ENCODE measurements at regions not wholly inside any gene's neighbourhood (a gene's known extent, or its start where the extent isn't known, plus 50 kb on each side); places are given as distances from the start of the nearest gene placed in this dataset.

- no peak for TF ChIP-seq CTCF (IDR thresholded peaks at IDR 0.05 in 2 of 3, conservative IDR thresholded peaks at IDR 0.05 in 1 of 3; ENCODE audit: borderline replicate concordance in 1 of 3, insufficient read depth in 1 of 3, low read depth in 2 of 3, low read length in 2 of 3)
- no peak for TF ChIP-seq POLR2AphosphoS5 (IDR thresholded peaks at IDR 0.05; ENCODE audit: low read depth, low read length)
- TF ChIP-seq POLR2A (IDR thresholded peaks at IDR 0.05; ENCODE audit: borderline replicate concordance, extremely low read depth, insufficient read depth, insufficient read length) = no peak
- TF ChIP-seq ZNF274 (IDR thresholded peaks at IDR 0.05; ENCODE audit: low read depth, low read length) = no peak
Measured at GRCh38 chr14:104230946-104231345, 92.6 kb downstream of the KIF26A start.
